ENCODE measurements at regions not wholly inside any gene's neighbourhood (a gene's known extent, or its start where the extent isn't known, plus 50 kb on each side); places are given as distances from the start of the nearest gene placed in this dataset.

DNA sequence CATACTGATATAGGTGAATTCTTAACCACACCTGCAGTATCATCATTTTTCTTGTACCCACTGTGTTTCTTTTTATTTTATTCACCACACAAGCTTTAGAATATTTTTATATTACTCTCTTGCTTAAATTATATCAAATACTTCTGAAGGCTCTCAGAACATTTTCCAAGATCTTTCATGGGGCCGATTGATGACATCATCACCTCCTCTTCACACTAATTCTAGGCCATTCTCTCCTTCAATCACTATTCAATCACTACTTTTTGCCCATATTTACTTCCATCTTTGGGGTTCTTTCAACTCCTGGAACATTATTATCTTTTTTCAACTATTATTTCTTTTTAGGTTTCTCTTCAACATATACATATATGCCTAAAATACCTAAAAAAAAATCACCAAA lies 1438.8 kb upstream of the ALCAM start:
- ATAC-seq: no peak
- TF ChIP-seq ESRRG (CRISPR knock-in tag; IDR thresholded peaks at IDR 0.05) (no peak), RARB (CRISPR knock-in tag; IDR thresholded peaks at IDR 0.05) (no peak), GLIS3 (CRISPR knock-in tag; IDR thresholded peaks at IDR 0.05) (no peak), CSRNP3 (CRISPR knock-in tag; IDR thresholded peaks at IDR 0.05) (no peak), ZNF565 (CRISPR knock-in tag; conservative IDR thresholded peaks at IDR 0.05; ENCODE audit: low read depth) (no peak)

GRCh38 chr3:103937094-103937493 lies 1429.6 kb upstream of the ALCAM start:
- ATAC-seq: no peak
- TF ChIP-seq ZNF8 (CRISPR knock-in tag; IDR thresholded peaks at IDR 0.05) (no peak), GLIS3 (CRISPR knock-in tag; IDR thresholded peaks at IDR 0.05) (no peak), ZC3H10 (CRISPR knock-in tag; IDR thresholded peaks at IDR 0.05) (no peak), CSDC2 (CRISPR knock-in tag; IDR thresholded peaks at IDR 0.05) (no peak), PATZ1 (CRISPR knock-in tag; IDR thresholded peaks at IDR 0.05; ENCODE audit: borderline replicate concordance) (no peak), ESRRG (CRISPR knock-in tag; IDR thresholded peaks at IDR 0.05) (no peak), ZFP30 (CRISPR knock-in tag; IDR thresholded peaks at IDR 0.05) (no peak), TOX (CRISPR knock-in tag; IDR thresholded peaks at IDR 0.05; ENCODE audit: borderline replicate concordance) (no peak), CSRNP3 (CRISPR knock-in tag; IDR thresholded peaks at IDR 0.05) (no peak), POU6F1 (CRISPR knock-in tag; IDR thresholded peaks at IDR 0.05; ENCODE audit: borderline replicate concordance, low read depth) (no peak), RARB (CRISPR knock-in tag; IDR thresholded peaks at IDR 0.05) (no peak), ISL1 (CRISPR knock-in tag; IDR thresholded peaks at IDR 0.05) (no peak), ZNF70 (CRISPR knock-in tag; IDR thresholded peaks at IDR 0.05) (no peak), ARNTL (CRISPR knock-in tag; IDR thresholded peaks at IDR 0.05; ENCODE audit: borderline replicate concordance, low read depth) (no peak)

- TF ChIP-seq ZNF70 (CRISPR knock-in tag; IDR thresholded peaks at IDR 0.05) (no peak), CSRNP3 (CRISPR knock-in tag; IDR thresholded peaks at IDR 0.05) (no peak), RARB (CRISPR knock-in tag; IDR thresholded peaks at IDR 0.05) (no peak), ZNF565 (CRISPR knock-in tag; conservative IDR thresholded peaks at IDR 0.05; ENCODE audit: low read depth) (no peak), ISL1 (CRISPR knock-in tag; IDR thresholded peaks at IDR 0.05) (no peak), ZC3H10 (CRISPR knock-in tag; IDR thresholded peaks at IDR 0.05) (no peak), PATZ1 (CRISPR knock-in tag; IDR thresholded peaks at IDR 0.05; ENCODE audit: borderline replicate concordance) (no peak), TCF4 (CRISPR knock-in tag; IDR thresholded peaks at IDR 0.05; ENCODE audit: borderline replicate concordance) (no peak), GLIS3 (CRISPR knock-in tag; IDR thresholded peaks at IDR 0.05) (no peak), POU6F1 (CRISPR knock-in tag; IDR thresholded peaks at IDR 0.05; ENCODE audit: borderline replicate concordance, low read depth) (no peak), TOX (CRISPR knock-in tag; IDR thresholded peaks at IDR 0.05; ENCODE audit: borderline replicate concordance) (no peak), ARNTL (CRISPR knock-in tag; IDR thresholded peaks at IDR 0.05; ENCODE audit: borderline replicate concordance, low read depth) (no peak)
- TF ChIP-seq, protein P1, sequence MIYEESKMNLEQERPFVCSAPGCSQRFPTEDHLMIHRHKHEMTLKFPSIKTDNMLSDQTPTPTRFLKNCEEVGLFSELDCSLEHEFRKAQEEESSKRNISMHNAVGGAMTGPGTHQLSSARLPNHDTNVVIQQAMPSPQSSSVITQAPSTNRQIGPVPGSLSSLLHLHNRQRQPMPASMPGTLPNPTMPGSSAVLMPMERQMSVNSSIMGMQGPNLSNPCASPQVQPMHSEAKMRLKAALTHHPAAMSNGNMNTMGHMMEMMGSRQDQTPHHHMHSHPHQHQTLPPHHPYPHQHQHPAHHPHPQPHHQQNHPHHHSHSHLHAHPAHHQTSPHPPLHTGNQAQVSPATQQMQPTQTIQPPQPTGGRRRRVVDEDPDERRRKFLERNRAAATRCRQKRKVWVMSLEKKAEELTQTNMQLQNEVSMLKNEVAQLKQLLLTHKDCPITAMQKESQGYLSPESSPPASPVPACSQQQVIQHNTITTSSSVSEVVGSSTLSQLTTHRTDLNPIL (CRISPR knock-in tag; IDR thresholded peaks at IDR 0.05; ENCODE audit: low read depth): no peak
- ATAC-seq: no peak
Observed at GRCh38 chr3:103947062-103947461, 1419.6 kb upstream of the ALCAM start.
